ENCODE measurements at regions not wholly inside any gene's neighbourhood (a gene's known extent, or its start where the extent isn't known, plus 50 kb on each side); places are given as distances from the start of the nearest gene placed in this dataset.

- Histone ChIP-seq H3K4me1 (no peaks in the 10 kb centered on the region), H3K4me3 (no peak overlapping the region), H3K9me3 (no peaks in the 10 kb centered on the region), H3K27me3 (no peaks in the 10 kb centered on the region), H3K36me3 (no peaks in the 10 kb centered on the region), H3K27ac (no peak overlapping the region)
- DNase-seq (no peak), ATAC-seq (no peak)
- TF ChIP-seq CTCF (IDR thresholded peaks at IDR 0.05) (no peak), POLR2A (IDR thresholded peaks at IDR 0.05) (no peak)
- intact Hi-C loops (cut with DNase I): no loop called here
These were observed 300.7 kb upstream of the FTMT start for GRCh38 chr5:121550989-121551388.

GRCh38 chr5:121559832-121560231 is 291.9 kb upstream of the FTMT start:
- Histone ChIP-seq H3K9me3 (peaks cover 0 to 4% (median 0%) of the 10 kb centered on the region in 12 donors), H3K4me1 (no peaks in the 10 kb centered on the region), H3K27me3 (no peaks in the 10 kb centered on the region), H3K36me3 (no peaks in the 10 kb centered on the region), H3K4me3 (no peak overlapping the region), H3K27ac (no peak overlapping the region)
- no peak for TF ChIP-seq CTCF (IDR thresholded peaks at IDR 0.05)
- no peak for TF ChIP-seq POLR2A (IDR thresholded peaks at IDR 0.05)
- ATAC-seq (no peak), DNase-seq (no peak)
- intact Hi-C loops (cut with DNase I): no loop called here

- intact Hi-C loops (cut with DNase I): no loop called here
- DNase-seq (no peak), ATAC-seq (no peak)
- H3K27me3 ChIP-seq: no peaks in the 10 kb centered on the region
- no peaks in the 10 kb centered on the region for H3K4me1 ChIP-seq
- no peak overlapping the region for H3K27ac ChIP-seq
- no peak overlapping the region for H3K4me3 ChIP-seq
- H3K9me3 ChIP-seq: no peaks in the 10 kb centered on the region
- no peaks in the 10 kb centered on the region for H3K36me3 ChIP-seq
- 79 to 90% (median 86%) methylated on average over 1 of the region's 1 CpG for WGBS, 4 donors
- TF ChIP-seq CTCF (IDR thresholded peaks at IDR 0.05) (no peak), POLR2A (IDR thresholded peaks at IDR 0.05) (no peak)
These were observed 279.6 kb upstream of the FTMT start for GRCh38 chr5:121572061-121572460.

GRCh38 chr5:121573721-121574382 is 277.8 kb upstream of the FTMT start:
- Histone ChIP-seq H3K4me3 (no peak overlapping the region), H3K4me1 (no peaks in the 10 kb centered on the region), H3K27me3 (no peaks in the 10 kb centered on the region), H3K27ac (no peak overlapping the region), H3K36me3 (no peaks in the 10 kb centered on the region), H3K9me3 (no peaks in the 10 kb centered on the region)
- 60 to 73% (median 68%) methylated on average over 1 of the region's 1 CpG for WGBS, 4 donors
- intact Hi-C loops (cut with DNase I): no loop called here
- DNase-seq: no peak
- TF ChIP-seq POLR2A (IDR thresholded peaks at IDR 0.05): no peak
- no peak for TF ChIP-seq CTCF (IDR thresholded peaks at IDR 0.05)
- ATAC-seq: no peak

Data from heart left ventricle (tissue), 16 donors.